Neural crest cell (in vitro differentiated cells): ENCODE measurements at regions not wholly inside any gene's neighbourhood (a gene's known extent, or its start where the extent isn't known, plus 50 kb on each side); places are given as distances from the start of the nearest gene placed in this dataset.

ENCODE experiments used
- DNase-seq: peaks from one replicate; pipeline ENCODE4 v3.0.0; 2021; ENCODE audit warnings: low read depth, mixed read lengths, low spot score
- H3K27ac Mint-ChIP-seq: one replicate; pipeline ENCODE4 v1.8.0; 2021; ENCODE audit warnings: mild to moderate bottlenecking, mixed read lengths; ENCODE audit not compliant: unreplicated experiment
- H3K27me3 Mint-ChIP-seq: 2 replicates; pipeline ENCODE4 v1.8.0; 2021; ENCODE audit warnings: low read depth, mild to moderate bottlenecking, mixed read lengths
- H3K36me3 Mint-ChIP-seq: 2 replicates; pipeline ENCODE4 v1.8.0; 2021; ENCODE audit warnings: low read depth, mild to moderate bottlenecking, mixed read lengths
- H3K4me1 Mint-ChIP-seq: 2 replicates; pipeline ENCODE4 v1.8.0; 2021; ENCODE audit warnings: mixed read lengths
- H3K4me3 Mint-ChIP-seq: one replicate; pipeline ENCODE4 v1.8.0; 2021; ENCODE audit warnings: mild to moderate bottlenecking, mixed read lengths
- H3K9me3 Mint-ChIP-seq: 2 replicates; pipeline ENCODE4 v1.8.0; 2021; ENCODE audit warnings: mixed read lengths
- TF ChIP-seq, protein P1 (sequence below): fragments of 200-600 bp; sonication (generic); conservative IDR thresholded peaks from 2 replicates; pipeline ENCODE4 v1.5.0; 2021; ENCODE audit warnings: antibody characterized with exemption, mild to moderate bottlenecking

DNA sequence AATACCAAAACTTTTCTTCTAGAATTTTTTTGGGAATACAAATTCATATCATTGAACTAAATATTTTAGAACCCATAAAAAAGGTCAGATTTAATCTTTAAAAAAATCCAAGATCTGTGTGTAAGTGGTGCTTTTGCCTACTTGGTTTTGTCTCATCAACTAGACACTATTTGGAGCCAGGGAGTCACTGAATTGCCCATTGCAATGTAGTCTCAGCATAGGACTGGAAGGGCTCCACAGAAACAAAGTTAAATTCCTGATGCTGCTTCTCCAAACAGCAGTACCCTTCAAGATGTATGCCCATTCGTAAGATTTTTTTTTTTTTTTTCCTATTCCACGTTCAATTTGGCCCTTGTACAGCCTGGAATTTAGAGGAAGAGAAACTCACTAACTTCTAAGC, 208.0 kb upstream of the MPDZ start:
- no peak overlapping the region for H3K4me3 Mint-ChIP-seq
- TF ChIP-seq, protein P1, sequence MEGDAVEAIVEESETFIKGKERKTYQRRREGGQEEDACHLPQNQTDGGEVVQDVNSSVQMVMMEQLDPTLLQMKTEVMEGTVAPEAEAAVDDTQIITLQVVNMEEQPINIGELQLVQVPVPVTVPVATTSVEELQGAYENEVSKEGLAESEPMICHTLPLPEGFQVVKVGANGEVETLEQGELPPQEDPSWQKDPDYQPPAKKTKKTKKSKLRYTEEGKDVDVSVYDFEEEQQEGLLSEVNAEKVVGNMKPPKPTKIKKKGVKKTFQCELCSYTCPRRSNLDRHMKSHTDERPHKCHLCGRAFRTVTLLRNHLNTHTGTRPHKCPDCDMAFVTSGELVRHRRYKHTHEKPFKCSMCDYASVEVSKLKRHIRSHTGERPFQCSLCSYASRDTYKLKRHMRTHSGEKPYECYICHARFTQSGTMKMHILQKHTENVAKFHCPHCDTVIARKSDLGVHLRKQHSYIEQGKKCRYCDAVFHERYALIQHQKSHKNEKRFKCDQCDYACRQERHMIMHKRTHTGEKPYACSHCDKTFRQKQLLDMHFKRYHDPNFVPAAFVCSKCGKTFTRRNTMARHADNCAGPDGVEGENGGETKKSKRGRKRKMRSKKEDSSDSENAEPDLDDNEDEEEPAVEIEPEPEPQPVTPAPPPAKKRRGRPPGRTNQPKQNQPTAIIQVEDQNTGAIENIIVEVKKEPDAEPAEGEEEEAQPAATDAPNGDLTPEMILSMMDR = no peak
- no peak for DNase-seq

GRCh38 chr9:13487071-13487470, 207.6 kb upstream of the MPDZ start:
- no peaks in the 10 kb centered on the region for H3K36me3 Mint-ChIP-seq
- H3K4me3 Mint-ChIP-seq = no peak overlapping the region
- H3K27me3 Mint-ChIP-seq = no peaks in the 10 kb centered on the region
- H3K4me1 Mint-ChIP-seq = peaks cover 12% of the 10 kb centered on the region
- no peaks in the 10 kb centered on the region for H3K9me3 Mint-ChIP-seq
- no peak for DNase-seq
- TF ChIP-seq, protein P1 = no peak
- H3K27ac Mint-ChIP-seq = no peak overlapping the region

More for the DNA sequence above, 208.0 kb upstream of the MPDZ start:
- H3K27ac Mint-ChIP-seq = no peak overlapping the region
- no peaks in the 10 kb centered on the region for H3K36me3 Mint-ChIP-seq
- peaks cover 12% of the 10 kb centered on the region for H3K4me1 Mint-ChIP-seq
- no peaks in the 10 kb centered on the region for H3K27me3 Mint-ChIP-seq
- H3K9me3 Mint-ChIP-seq = no peaks in the 10 kb centered on the region

DNA sequence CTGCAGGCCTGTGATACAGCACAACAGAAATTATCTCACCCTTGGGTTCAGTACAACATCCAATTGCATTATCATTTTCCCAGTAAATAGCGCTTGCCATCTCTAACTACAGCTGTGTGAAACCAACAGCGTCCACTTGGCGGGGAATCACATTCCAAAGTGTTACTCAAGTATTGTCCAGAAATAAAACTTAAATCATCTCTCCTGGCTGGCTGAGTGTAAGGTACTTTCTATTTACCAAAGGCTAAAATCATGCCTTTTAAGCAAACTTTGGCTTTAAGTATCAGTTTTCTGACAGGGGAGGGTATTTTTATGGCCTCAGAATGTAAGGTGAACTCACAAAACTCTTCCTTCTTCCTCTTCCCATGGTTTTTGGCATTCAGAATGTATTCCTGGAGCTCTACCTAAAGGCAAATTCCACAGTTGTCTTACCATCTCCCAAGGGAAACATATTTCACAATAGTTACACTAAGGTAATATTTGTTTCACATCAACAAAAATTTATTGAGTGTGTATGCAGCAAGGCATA, 205.6 kb upstream of the MPDZ start:
- Mint-ChIP-seq H3K36me3 (no peaks in the 10 kb centered on the region), H3K9me3 (peaks cover 2% of the 10 kb centered on the region), H3K27ac (no peak overlapping the region), H3K4me3 (no peak overlapping the region), H3K27me3 (no peaks in the 10 kb centered on the region), H3K4me1 (no peaks in the 10 kb centered on the region)
- no peak for DNase-seq
- TF ChIP-seq, protein P1 = peak; percentile 12

- no peak overlapping the region for H3K4me3 Mint-ChIP-seq
- H3K36me3 Mint-ChIP-seq = no peaks in the 10 kb centered on the region
- no peak overlapping the region for H3K27ac Mint-ChIP-seq
- TF ChIP-seq, protein P1 = no peak
- peaks cover 2% of the 10 kb centered on the region for H3K9me3 Mint-ChIP-seq
- H3K27me3 Mint-ChIP-seq = no peaks in the 10 kb centered on the region
- no peaks in the 10 kb centered on the region for H3K4me1 Mint-ChIP-seq
- no peak for DNase-seq
Measured at GRCh38 chr9:13484186-13484585, 204.7 kb upstream of the MPDZ start.

DNA sequence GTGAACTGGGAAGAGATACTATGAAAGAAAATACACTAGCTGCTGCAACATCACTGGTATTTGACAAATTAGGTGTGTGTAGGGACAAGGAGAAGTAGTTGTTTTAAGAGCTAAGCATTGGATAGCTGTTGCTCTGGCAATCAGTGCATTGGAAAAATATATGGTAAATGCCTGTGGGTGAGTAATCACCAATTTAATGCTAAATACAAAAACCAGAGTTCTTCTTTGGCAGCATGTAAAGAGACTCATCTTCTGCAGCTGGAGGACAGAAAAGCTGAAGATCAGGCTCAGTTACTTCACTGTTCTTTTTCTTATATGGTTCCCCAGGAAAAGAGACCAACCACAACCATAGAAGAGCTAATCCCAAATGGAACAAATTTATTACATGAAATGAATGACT, 201.8 kb upstream of the MPDZ start:
- Mint-ChIP-seq H3K9me3 (peaks cover 6% of the 10 kb centered on the region), H3K36me3 (peaks cover 3% of the 10 kb centered on the region), H3K4me1 (no peaks in the 10 kb centered on the region), H3K27ac (no peak overlapping the region), H3K27me3 (no peaks in the 10 kb centered on the region), H3K4me3 (no peak overlapping the region)
- DNase-seq = no peak
- TF ChIP-seq, protein P1 = no peak
